GM12892 (cell line): ENCODE measurements at regions not wholly inside any gene's neighbourhood (a gene's known extent, or its start where the extent isn't known, plus 50 kb on each side); places are given as distances from the start of the nearest gene placed in this dataset.

Experiments used
- POLR2A ChIP-seq: IDR thresholded peaks from 2 replicates; pipeline ENCODE4 v1.6.1; 2011; ENCODE audit warnings: low read depth, low read length, control low read depth
- POLR2AphosphoS5 ChIP-seq: IDR thresholded peaks from 2 replicates; pipeline ENCODE4 v1.6.1; 2011; ENCODE audit warnings: low read depth, low read length, control low read depth
- TAF1 ChIP-seq: IDR thresholded peaks from 2 replicates; pipeline ENCODE4 v1.6.1; 2011; ENCODE audit warnings: low read depth, mild to moderate bottlenecking, control low read depth, low read length, borderline replicate concordance

DNA sequence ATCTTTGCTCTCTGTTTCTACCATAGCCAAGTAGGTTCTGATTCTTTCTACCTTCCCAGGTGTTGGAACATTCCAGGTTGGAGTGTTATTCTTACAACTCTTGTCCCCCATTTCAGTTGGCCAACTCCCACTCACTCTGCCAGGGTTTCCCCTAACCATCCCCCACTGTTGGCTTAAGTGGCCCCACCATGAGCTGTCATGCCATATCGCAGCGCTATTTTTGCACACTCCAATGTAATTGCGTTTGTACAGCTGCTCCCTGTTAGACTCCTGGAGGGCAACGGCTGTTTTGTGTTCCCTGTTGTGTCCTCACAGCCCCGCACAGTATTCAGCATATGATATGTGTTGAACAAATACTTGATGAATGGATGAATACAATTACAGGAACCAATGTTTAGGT lies 117.7 kb upstream of the ETS2 start:
- TF ChIP-seq POLR2AphosphoS5 (no peak), TAF1 (no peak), POLR2A (no peak)
